SK-N-SH treated with all-trans-retinoic acid at 6 μM for 48 hours (cell line): ENCODE measurements at regions not wholly inside any gene's neighbourhood (a gene's known extent, or its start where the extent isn't known, plus 50 kb on each side); places are given as distances from the start of the nearest gene placed in this dataset.

ENCODE experiments used
- ATAC-seq: fragments of 200-7000 bp; cut with Tn5 transposase; 3 replicates; pipeline ENCODE4 v1.9.1; 2020; ENCODE audit warnings: mild to moderate bottlenecking, moderate library complexity
- ARNTL ChIP-seq: fragments of 450-650 bp; formaldehyde crosslinking; IDR thresholded peaks from 2 replicates; pipeline ENCODE4 v1.5.0; 2020; ENCODE audit warnings: low read depth, mild to moderate bottlenecking, moderate library complexity, borderline replicate concordance
- BACH2 ChIP-seq: fragments of 250-450 bp; sonication (Bioruptor Pico); IDR thresholded peaks from 2 replicates; pipeline ENCODE4 v1.9.0; 2021; ENCODE audit warnings: mild to moderate bottlenecking, borderline replicate concordance
- CREB5 ChIP-seq: fragments of 250-450 bp; sonication (Bioruptor Pico); IDR thresholded peaks from 2 replicates; pipeline ENCODE4 v1.5.1; 2020; ENCODE audit warnings: low read depth, mild to moderate bottlenecking, moderate library complexity
- CSDC2 ChIP-seq: fragments of 250-450 bp; sonication (Bioruptor Pico); IDR thresholded peaks from 2 replicates; pipeline ENCODE4 v1.5.0; 2020; ENCODE audit warnings: mild to moderate bottlenecking, moderate library complexity
- CSRNP3 ChIP-seq: fragments of 250-450 bp; sonication (Bioruptor Pico); IDR thresholded peaks from 2 replicates; pipeline ENCODE4 v1.5.1; 2021; ENCODE audit warnings: mild to moderate bottlenecking, moderate library complexity
- ESRRG ChIP-seq: fragments of 250-450 bp; sonication (Bioruptor Pico); IDR thresholded peaks from 2 replicates; pipeline ENCODE4 v1.6.1; 2021; ENCODE audit warnings: mild to moderate bottlenecking
- GLIS3 ChIP-seq: fragments of 250-450 bp; sonication (Bioruptor Pico); IDR thresholded peaks from 2 replicates; pipeline ENCODE4 v1.5.0; 2020; ENCODE audit warnings: mild to moderate bottlenecking, moderate library complexity
- ISL1 ChIP-seq: fragments of 250-450 bp; sonication (Bioruptor Pico); IDR thresholded peaks from 2 replicates; pipeline ENCODE4 v2.1.2; 2022; ENCODE audit warnings: mild to moderate bottlenecking, moderate library complexity
- OSR1 ChIP-seq: fragments of 250-450 bp; sonication (Bioruptor Pico); IDR thresholded peaks from 2 replicates; pipeline ENCODE4 v1.8.0; 2022; ENCODE audit warnings: moderate library complexity, mild to moderate bottlenecking, inconsistent platforms
- PATZ1 ChIP-seq: fragments of 250-450 bp; sonication (Bioruptor Pico); IDR thresholded peaks from 2 replicates; pipeline ENCODE4 v1.8.0; 2020; ENCODE audit warnings: mild to moderate bottlenecking, moderate library complexity, borderline replicate concordance
- POU6F1 ChIP-seq: fragments of 250-450 bp; sonication (Bioruptor Pico); IDR thresholded peaks from 2 replicates; pipeline ENCODE4 v1.8.0; 2021; ENCODE audit warnings: low read depth, mild to moderate bottlenecking, moderate library complexity, borderline replicate concordance
- PPARA ChIP-seq: fragments of 250-450 bp; sonication (Bioruptor Pico); IDR thresholded peaks from 2 replicates; pipeline ENCODE4 v1.5.0; 2020; ENCODE audit warnings: mild to moderate bottlenecking, borderline replicate concordance
- RARB ChIP-seq: fragments of 250-450 bp; sonication (Bioruptor Pico); IDR thresholded peaks from 2 replicates; pipeline ENCODE4 v1.8.0; 2021; ENCODE audit warnings: mild to moderate bottlenecking, moderate library complexity
- SNAI2 ChIP-seq: fragments of 250-450 bp; sonication (Bioruptor Pico); IDR thresholded peaks from 2 replicates; pipeline ENCODE4 v1.5.0; 2020; ENCODE audit warnings: mild to moderate bottlenecking, moderate library complexity
- TCF4 ChIP-seq: fragments of 250-450 bp; sonication (Bioruptor Pico); IDR thresholded peaks from 2 replicates; pipeline ENCODE4 v1.8.0; 2021; ENCODE audit warnings: mild to moderate bottlenecking, moderate library complexity, borderline replicate concordance
- TOX ChIP-seq: fragments of 250-450 bp; sonication (Bioruptor Pico); IDR thresholded peaks from 2 replicates; pipeline ENCODE4 v1.8.0; 2021; ENCODE audit warnings: mild to moderate bottlenecking, moderate library complexity, borderline replicate concordance
- TSHZ2 ChIP-seq: fragments of 250-450 bp; sonication (Bioruptor Pico); IDR thresholded peaks from 2 replicates; pipeline ENCODE4 v1.5.0; 2020; ENCODE audit warnings: mild to moderate bottlenecking, moderate library complexity
- ZC3H10 ChIP-seq: fragments of 250-450 bp; sonication (Bioruptor Pico); IDR thresholded peaks from 2 replicates; pipeline ENCODE4 v1.5.1; 2021; ENCODE audit warnings: mild to moderate bottlenecking, moderate library complexity
- ZFP3 ChIP-seq: fragments of 250-450 bp; sonication (Bioruptor Pico); IDR thresholded peaks from 2 replicates; pipeline ENCODE4 v1.5.0; 2020; ENCODE audit warnings: mild to moderate bottlenecking, moderate library complexity
- ZNF565 ChIP-seq: fragments of 450-650 bp; formaldehyde crosslinking; conservative IDR thresholded peaks from 2 replicates; pipeline ENCODE4 v1.5.0; 2020; ENCODE audit warnings: low read depth, mild to moderate bottlenecking, moderate library complexity
- ZNF70 ChIP-seq: fragments of 450-650 bp; formaldehyde crosslinking; IDR thresholded peaks from 2 replicates; pipeline ENCODE4 v1.5.0; 2020; ENCODE audit warnings: mild to moderate bottlenecking, moderate library complexity
- ZNF8 ChIP-seq: fragments of 450-650 bp; formaldehyde crosslinking; IDR thresholded peaks from 2 replicates; pipeline ENCODE4 v1.5.0; 2020; ENCODE audit warnings: mild to moderate bottlenecking, moderate library complexity

GRCh38 chr13:38514575-38514974 lies 164.9 kb downstream of the UFM1 start:
- no peak for ATAC-seq

GRCh38 chr13:38518328-38518727 lies 168.5 kb upstream of the FREM2 start:
- no peak for ATAC-seq
- TF ChIP-seq PPARA (no peak), ARNTL (CRISPR knock-in tag) (no peak), SNAI2 (CRISPR knock-in tag) (no peak), CSRNP3 (CRISPR knock-in tag) (no peak), PATZ1 (no peak), ZNF8 (CRISPR knock-in tag) (no peak), TSHZ2 (CRISPR knock-in tag) (no peak), CSDC2 (CRISPR knock-in tag) (no peak), ZC3H10 (CRISPR knock-in tag) (no peak), TOX (CRISPR knock-in tag) (no peak), POU6F1 (CRISPR knock-in tag) (no peak), OSR1 (CRISPR knock-in tag) (no peak), RARB (CRISPR knock-in tag) (no peak), ESRRG (CRISPR knock-in tag) (no peak), ZFP3 (CRISPR knock-in tag) (no peak), TCF4 (CRISPR knock-in tag) (no peak), CREB5 (CRISPR knock-in tag) (no peak)

More at GRCh38 chr13:38514575-38514974, 164.9 kb downstream of the UFM1 start:
- no peak for TF ChIP-seq PPARA
- TF ChIP-seq POU6F1 (CRISPR knock-in tag), result no peak
- no peak for TF ChIP-seq SNAI2 (CRISPR knock-in tag)
- no peak for TF ChIP-seq GLIS3 (CRISPR knock-in tag)
- TF ChIP-seq ZNF70 (CRISPR knock-in tag), result no peak
- no peak for TF ChIP-seq ISL1 (CRISPR knock-in tag)
- no peak for TF ChIP-seq ZFP3 (CRISPR knock-in tag)
- no peak for TF ChIP-seq ZNF565 (CRISPR knock-in tag)
- TF ChIP-seq BACH2 (CRISPR knock-in tag), result no peak
- TF ChIP-seq TCF4 (CRISPR knock-in tag), result no peak
- TF ChIP-seq CSDC2 (CRISPR knock-in tag), result no peak
- TF ChIP-seq OSR1 (CRISPR knock-in tag), result no peak
- TF ChIP-seq ARNTL (CRISPR knock-in tag), result no peak
- no peak for TF ChIP-seq TOX (CRISPR knock-in tag)
- TF ChIP-seq TSHZ2 (CRISPR knock-in tag), result no peak
